Endothelial cell (in vitro differentiated cells): ENCODE measurements at regions not wholly inside any gene's neighbourhood (a gene's known extent, or its start where the extent isn't known, plus 50 kb on each side); places are given as distances from the start of the nearest gene placed in this dataset.
A peak's percentile ranks its signal among the peaks of the same experiment; 100 is the strongest.

ENCODE experiments used
- DNase-seq: peaks from one replicate; pipeline ENCODE4 v3.0.0; 2021; ENCODE audit warnings: low spot score
- H3K27ac Mint-ChIP-seq: one replicate; pipeline ENCODE4 v1.8.0; 2021; ENCODE audit warnings: mixed read lengths, inconsistent platforms; ENCODE audit not compliant: unreplicated experiment
- H3K27me3 Mint-ChIP-seq: one replicate; pipeline ENCODE4 v1.8.0; 2021; ENCODE audit warnings: mild to moderate bottlenecking, moderate library complexity, mixed read lengths, inconsistent platforms; ENCODE audit not compliant: unreplicated experiment
- H3K36me3 Mint-ChIP-seq: one replicate; pipeline ENCODE4 v1.8.0; 2021; ENCODE audit warnings: mild to moderate bottlenecking, low read depth, mixed read lengths, inconsistent platforms; ENCODE audit not compliant: unreplicated experiment
- H3K4me1 Mint-ChIP-seq: one replicate; pipeline ENCODE4 v1.8.0; 2021; ENCODE audit warnings: mild to moderate bottlenecking, mixed read lengths, inconsistent platforms; ENCODE audit not compliant: unreplicated experiment
- H3K4me3 Mint-ChIP-seq: one replicate; pipeline ENCODE4 v1.8.0; 2021; ENCODE audit warnings: mild to moderate bottlenecking, mixed read lengths, inconsistent platforms; ENCODE audit not compliant: unreplicated experiment
- H3K9me3 Mint-ChIP-seq: one replicate; pipeline ENCODE4 v1.8.0; 2021; ENCODE audit warnings: mixed read lengths, inconsistent platforms; ENCODE audit not compliant: unreplicated experiment
- TF ChIP-seq, protein P1 (sequence below): fragments of 200-600 bp; sonication (generic); IDR thresholded peaks from one replicate; pipeline ENCODE4 v1.5.0; 2021; ENCODE audit warnings: antibody characterized with exemption; ENCODE audit not compliant: unreplicated experiment

- DNase-seq: no peak
- Mint-ChIP-seq H3K4me1 (no peaks in the 10 kb centered on the region), H3K27me3 (peaks cover 1% of the 10 kb centered on the region), H3K4me3 (no peak overlapping the region), H3K36me3 (no peaks in the 10 kb centered on the region), H3K9me3 (no peaks in the 10 kb centered on the region), H3K27ac (no peak overlapping the region)
- TF ChIP-seq, protein P1, sequence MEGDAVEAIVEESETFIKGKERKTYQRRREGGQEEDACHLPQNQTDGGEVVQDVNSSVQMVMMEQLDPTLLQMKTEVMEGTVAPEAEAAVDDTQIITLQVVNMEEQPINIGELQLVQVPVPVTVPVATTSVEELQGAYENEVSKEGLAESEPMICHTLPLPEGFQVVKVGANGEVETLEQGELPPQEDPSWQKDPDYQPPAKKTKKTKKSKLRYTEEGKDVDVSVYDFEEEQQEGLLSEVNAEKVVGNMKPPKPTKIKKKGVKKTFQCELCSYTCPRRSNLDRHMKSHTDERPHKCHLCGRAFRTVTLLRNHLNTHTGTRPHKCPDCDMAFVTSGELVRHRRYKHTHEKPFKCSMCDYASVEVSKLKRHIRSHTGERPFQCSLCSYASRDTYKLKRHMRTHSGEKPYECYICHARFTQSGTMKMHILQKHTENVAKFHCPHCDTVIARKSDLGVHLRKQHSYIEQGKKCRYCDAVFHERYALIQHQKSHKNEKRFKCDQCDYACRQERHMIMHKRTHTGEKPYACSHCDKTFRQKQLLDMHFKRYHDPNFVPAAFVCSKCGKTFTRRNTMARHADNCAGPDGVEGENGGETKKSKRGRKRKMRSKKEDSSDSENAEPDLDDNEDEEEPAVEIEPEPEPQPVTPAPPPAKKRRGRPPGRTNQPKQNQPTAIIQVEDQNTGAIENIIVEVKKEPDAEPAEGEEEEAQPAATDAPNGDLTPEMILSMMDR: no peak
These were observed 212.6 kb downstream of the SOD2 start for GRCh38 chr6:159480471-159480870.

- H3K27ac Mint-ChIP-seq: no peak overlapping the region
- H3K36me3 Mint-ChIP-seq: no peaks in the 10 kb centered on the region
- TF ChIP-seq, protein P1: no peak
- DNase-seq: no peak
- H3K9me3 Mint-ChIP-seq: no peaks in the 10 kb centered on the region
- no peak overlapping the region for H3K4me3 Mint-ChIP-seq
- no peaks in the 10 kb centered on the region for H3K27me3 Mint-ChIP-seq
- no peaks in the 10 kb centered on the region for H3K4me1 Mint-ChIP-seq
These were observed 213.9 kb downstream of the SOD2 start for GRCh38 chr6:159479146-159479545.

DNA sequence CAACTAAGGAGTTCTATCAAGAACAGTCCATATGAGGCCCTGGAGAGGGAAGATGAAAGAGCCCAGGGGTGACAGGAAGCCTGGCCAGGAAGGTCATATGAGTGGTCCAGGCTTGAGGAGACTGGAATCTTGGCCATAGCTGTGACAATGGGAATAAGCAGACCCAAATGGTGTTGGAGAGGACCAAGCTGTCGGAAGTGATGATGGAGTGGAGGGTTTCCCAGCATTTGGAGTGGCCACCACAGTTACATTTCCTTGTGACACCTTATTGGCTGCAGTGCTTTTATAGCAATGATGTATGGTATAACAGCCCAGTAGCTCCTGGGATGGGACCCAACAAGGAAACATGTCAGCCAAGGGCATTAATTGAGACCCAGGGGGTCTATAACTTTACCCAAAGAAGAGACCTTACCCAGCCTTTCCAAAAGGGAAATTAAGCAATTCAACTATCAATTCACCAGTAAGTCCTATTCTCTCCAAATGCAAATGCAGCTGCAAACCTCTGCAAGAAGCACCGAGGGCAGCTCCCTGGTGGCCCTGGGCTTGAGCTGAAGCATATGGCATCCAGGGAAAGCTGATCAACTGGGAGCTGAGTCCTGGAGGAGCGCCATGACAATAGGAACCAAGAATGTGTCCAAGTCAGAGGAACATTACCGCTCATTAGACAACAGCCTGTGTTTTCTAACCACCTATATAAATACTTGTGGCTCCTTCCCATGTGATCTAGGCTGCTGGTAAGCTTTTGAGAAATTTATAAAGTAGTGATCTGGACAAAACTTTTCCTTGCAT is 219.4 kb downstream of the SOD2 start:
- H3K4me3 Mint-ChIP-seq: no peak overlapping the region

GRCh38 chr6:159470397-159470796 is 222.6 kb downstream of the SOD2 start:
- TF ChIP-seq, protein P1: no peak
- H3K27ac Mint-ChIP-seq: no peak overlapping the region
- peaks cover 5% of the 10 kb centered on the region for H3K4me1 Mint-ChIP-seq
- H3K27me3 Mint-ChIP-seq: no peaks in the 10 kb centered on the region
- peak overlapping the region; percentile 62 for H3K4me3 Mint-ChIP-seq
- H3K9me3 Mint-ChIP-seq: no peaks in the 10 kb centered on the region
- H3K36me3 Mint-ChIP-seq: peaks cover 6% of the 10 kb centered on the region
- DNase-seq: no peak

More for the DNA sequence above, 219.4 kb downstream of the SOD2 start:
- Mint-ChIP-seq H3K27ac (no peak overlapping the region), H3K27me3 (no peaks in the 10 kb centered on the region), H3K36me3 (peaks cover 6% of the 10 kb centered on the region), H3K9me3 (no peaks in the 10 kb centered on the region), H3K4me1 (no peaks in the 10 kb centered on the region)
- TF ChIP-seq, protein P1: no peak
- no peak for DNase-seq

GRCh38 chr6:159469443-159469842 is 223.6 kb downstream of the SOD2 start:
- TF ChIP-seq, protein P1: no peak
- no peaks in the 10 kb centered on the region for H3K9me3 Mint-ChIP-seq

More at GRCh38 chr6:159469443-159469842, 223.6 kb downstream of the SOD2 start:
- H3K36me3 Mint-ChIP-seq: peaks cover 6% of the 10 kb centered on the region
- H3K27me3 Mint-ChIP-seq: no peaks in the 10 kb centered on the region
- H3K4me3 Mint-ChIP-seq: no peak overlapping the region
- H3K4me1 Mint-ChIP-seq: peaks cover 5% of the 10 kb centered on the region
- no peak overlapping the region for H3K27ac Mint-ChIP-seq
- DNase-seq: no peak
